ENCODE measurements at regions not wholly inside any gene's neighbourhood (a gene's known extent, or its start where the extent isn't known, plus 50 kb on each side); places are given as distances from the start of the nearest gene placed in this dataset.
"Not testable (repeated sequence)": the region's sequence is repeated elsewhere in the genome, so short reads cannot be mapped to it uniquely, and the experiment has no call there.

DNA sequence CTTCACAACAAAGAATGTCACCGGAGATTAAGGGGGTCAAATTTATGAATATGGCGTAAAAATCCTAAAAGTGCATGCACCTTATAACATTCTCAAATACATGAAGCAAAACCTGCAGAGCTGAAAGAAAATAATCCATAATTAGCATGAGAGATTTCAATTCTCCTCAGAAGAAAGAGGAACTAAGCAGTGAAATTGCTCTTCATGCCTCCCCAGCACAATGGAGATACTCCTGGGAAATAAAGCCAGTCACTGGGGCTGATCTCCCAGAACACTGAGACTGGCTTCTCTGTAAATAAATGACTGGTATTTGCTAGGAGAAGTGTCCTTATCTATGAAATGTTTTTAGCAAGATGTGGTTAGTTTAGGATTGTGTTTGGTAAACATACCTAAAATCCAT is 68.1 kb downstream of the GOLGA6L6 start:
- H3K27ac ChIP-seq; DNase-seq (ENCODE audit: low spot score); H3K4me3 ChIP-seq: not testable (repeated sequence)

DNA sequence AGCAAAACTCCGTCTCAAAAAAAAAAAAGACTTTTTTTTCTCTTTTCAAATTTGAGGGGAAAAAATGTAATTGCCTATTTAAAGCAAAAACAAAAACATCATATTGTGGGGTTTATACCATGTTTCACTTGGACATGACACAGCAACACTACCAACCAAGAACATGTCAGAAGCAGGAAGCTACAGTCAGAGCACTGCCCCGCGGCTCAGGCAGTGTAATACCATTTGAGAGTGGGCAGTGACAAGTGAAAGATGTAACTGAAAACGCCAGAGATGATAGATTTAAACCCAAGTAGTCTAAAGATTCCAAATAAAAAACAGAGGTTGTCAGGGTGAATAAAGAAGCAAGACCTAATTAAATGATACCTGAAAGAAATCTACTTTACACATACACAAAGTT is 68.6 kb downstream of the GOLGA6L6 start:
- DNase-seq (ENCODE audit: low spot score); H3K4me3 ChIP-seq; H3K27ac ChIP-seq: not testable (repeated sequence)

DNA sequence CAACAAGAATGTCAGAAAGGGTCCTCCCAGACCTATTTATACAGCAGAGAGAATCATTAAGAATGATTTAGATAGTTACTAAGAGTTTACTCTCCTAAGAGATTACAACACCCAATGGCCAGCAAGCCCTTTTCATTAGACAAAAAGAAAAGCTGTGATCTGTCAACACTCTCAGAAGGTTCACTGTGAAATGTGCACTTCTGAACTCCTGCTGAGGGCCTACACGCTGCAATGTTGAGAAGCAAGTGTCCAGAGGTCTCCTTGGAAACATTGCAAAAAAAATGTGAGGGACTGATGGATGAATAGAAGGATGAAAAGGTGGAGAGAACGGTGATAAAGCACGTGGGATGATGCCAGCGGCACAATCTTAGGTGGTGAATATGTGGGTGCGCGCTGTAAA is 70.8 kb downstream of the GOLGA6L6 start:
- H3K27ac ChIP-seq; H3K4me3 ChIP-seq; DNase-seq (ENCODE audit: low spot score): not testable (repeated sequence)

DNA sequence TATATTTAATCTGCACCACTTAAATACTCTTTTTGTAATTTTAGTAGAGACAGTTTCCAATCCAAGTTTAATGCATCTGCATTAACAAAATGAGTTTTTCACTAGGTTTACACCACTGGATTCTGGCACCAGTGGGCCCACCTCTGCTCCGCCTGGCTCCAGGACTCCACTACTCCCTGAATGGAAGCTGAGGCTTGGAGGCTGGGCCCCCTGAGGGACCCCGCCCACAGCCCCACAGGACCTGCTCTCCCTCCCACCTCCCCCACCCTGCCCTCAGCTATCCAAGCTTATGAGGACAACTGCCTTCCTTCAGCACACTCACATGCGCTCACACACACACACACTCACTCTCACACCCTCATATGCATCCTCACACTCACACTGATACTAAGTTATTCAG is 100.5 kb downstream of the GOLGA6L6 start:
- H3K27ac ChIP-seq; H3K4me3 ChIP-seq; DNase-seq (ENCODE audit: low spot score): not testable (repeated sequence)

DNA sequence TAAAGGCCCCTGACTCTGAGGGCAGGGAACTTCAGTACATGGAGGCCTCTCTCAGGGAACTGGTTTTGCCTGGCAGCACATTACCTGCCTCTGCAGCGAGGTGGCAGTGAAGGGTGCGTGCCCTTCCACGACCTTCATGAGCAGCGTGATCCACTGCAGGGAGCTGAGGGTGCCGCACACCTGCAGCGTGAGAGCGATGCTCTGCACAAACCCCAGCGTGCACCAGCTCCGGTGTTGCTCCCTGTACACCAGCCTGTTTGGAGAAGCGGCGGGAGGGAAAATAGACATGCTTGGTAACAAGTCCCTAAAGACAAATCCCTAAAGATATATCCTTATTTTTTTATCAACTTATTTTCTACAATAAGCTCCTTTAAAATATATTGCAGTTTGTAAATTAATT is 101.2 kb downstream of the GOLGA6L6 start:
- H3K27ac ChIP-seq, result not testable (repeated sequence)

DNA sequence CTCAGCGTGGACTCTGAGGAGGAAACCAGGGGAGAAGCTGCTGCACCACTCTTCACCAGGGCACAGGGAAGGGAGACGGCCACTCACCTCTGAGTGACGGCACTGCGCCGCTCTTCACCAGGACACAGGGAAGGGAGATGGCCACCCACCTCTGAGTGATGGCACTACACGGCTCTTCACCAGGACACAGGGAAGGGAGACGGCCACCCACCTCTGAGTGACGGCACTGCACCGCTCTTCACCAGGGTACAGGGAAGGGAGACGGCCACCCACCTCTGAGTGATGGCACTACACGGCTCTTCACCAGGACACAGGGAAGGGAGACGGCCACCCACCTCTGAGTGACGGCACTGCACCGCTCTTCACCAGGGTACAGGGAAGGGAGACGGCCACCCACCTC is 102.5 kb downstream of the GOLGA6L6 start:
- H3K4me3 ChIP-seq; H3K27ac ChIP-seq; DNase-seq (ENCODE audit: low spot score): not testable (repeated sequence)

More for the DNA sequence above, 101.2 kb downstream of the GOLGA6L6 start:
- not testable (repeated sequence) for H3K4me3 ChIP-seq; DNase-seq (ENCODE audit: low spot score)

DNA sequence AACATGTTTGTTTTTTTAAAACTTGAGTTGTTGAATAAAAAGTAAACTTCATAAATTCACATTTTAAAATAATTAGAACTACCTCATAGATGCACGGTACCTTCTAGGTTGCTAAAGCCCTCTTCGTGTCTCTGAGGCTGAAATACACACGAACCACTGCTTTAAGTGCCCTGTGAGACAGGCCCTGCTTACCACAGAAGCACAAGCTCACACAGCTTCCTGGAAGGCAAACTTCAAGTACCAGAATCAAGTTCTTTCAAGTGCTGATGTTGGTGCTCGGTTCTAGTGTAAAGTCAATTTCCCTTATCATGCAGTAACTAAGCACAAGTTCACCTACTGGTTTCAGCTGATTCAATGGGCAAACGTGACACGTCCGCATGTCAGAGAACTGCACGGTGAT is 103.3 kb downstream of the GOLGA6L6 start:
- H3K27ac ChIP-seq; DNase-seq (ENCODE audit: low spot score); H3K4me3 ChIP-seq: not testable (repeated sequence)

DNA sequence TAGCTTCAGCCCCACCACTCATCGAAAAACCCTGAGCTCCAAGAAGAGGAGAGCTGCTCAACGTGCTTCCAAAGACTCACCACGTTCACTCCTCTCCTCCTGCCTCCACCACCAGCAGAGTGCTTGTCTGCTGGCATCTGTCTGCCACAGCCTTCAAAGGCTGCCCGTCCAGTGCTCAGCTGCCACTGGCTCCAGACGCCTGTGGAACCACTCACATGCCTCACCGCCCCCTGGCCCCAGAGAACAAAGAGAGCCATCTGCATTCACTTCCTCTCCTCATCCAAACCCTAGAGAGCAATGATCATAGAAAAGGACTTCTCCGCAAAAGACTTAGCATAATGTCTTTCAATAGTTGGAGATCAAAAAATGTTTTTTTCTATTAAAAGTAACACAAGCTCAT is 108.1 kb downstream of the GOLGA6L6 start:
- DNase-seq (ENCODE audit: low spot score); H3K27ac ChIP-seq; H3K4me3 ChIP-seq: not testable (repeated sequence)

DNA sequence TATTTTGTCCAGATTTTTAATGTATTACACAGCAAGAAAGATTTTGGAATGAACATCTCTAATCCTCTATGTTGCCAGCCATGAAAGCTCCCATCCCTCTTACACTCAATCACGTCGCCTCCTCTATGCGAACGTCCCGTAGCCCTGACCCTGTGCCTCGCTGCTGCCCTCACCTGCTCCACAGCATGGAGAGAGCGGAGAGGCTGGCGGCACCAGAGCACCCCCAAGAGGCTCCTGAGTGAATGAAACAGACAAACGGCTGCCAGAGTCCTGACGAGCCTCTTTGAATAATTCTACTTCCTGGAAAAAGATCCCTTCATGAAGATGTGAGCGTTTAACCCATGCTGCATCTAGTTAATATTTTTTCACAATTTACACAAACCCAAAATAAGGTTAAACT is 111.1 kb downstream of the GOLGA6L6 start:
- not testable (repeated sequence) for H3K4me3 ChIP-seq

DNA sequence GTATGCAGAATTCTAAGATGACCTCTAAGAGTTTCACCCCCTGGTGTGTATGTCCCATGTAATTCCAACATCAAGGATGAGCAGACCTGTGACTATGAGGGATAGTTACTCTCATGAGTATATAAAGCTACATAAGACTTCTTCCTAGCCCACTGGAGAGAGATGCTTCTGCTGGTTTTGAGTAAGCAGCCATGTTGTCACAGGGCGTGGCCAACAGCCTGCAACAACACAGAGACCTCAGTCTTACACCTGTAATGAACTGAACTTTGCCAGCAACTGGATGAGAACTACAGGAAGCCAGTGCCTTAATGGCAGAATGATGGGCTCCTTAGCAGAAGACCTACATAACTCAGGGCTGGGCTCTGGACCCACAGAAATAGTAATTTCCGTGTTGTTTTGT is 120.9 kb downstream of the GOLGA6L6 start:
- H3K4me3 ChIP-seq; H3K27ac ChIP-seq; DNase-seq (ENCODE audit: low spot score): not testable (repeated sequence)

More for the DNA sequence above, 111.1 kb downstream of the GOLGA6L6 start:
- H3K27ac ChIP-seq; DNase-seq (ENCODE audit: low spot score): not testable (repeated sequence)

DNA sequence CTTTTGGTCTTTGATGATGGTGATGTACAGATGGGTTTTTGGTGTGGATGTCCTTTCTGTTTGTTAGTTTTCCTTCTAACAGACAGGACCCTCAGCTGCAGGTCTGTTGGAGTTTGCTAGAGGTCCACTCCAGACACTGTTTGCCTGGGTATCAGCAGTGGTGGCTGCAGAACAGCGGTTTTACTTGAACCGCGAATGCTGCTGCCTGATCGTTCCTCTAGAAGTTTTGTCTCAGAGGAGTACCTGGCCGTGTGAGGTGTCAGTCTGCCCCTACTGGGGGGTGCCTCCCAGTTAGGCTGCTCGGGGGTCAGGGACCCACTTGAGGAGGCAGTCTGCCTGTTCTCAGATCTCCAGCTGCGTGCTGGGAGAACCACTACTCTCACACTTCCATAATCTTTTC is 125.0 kb downstream of the GOLGA6L6 start:
- H3K27ac ChIP-seq; H3K4me3 ChIP-seq; DNase-seq (ENCODE audit: low spot score): not testable (repeated sequence)

DNA sequence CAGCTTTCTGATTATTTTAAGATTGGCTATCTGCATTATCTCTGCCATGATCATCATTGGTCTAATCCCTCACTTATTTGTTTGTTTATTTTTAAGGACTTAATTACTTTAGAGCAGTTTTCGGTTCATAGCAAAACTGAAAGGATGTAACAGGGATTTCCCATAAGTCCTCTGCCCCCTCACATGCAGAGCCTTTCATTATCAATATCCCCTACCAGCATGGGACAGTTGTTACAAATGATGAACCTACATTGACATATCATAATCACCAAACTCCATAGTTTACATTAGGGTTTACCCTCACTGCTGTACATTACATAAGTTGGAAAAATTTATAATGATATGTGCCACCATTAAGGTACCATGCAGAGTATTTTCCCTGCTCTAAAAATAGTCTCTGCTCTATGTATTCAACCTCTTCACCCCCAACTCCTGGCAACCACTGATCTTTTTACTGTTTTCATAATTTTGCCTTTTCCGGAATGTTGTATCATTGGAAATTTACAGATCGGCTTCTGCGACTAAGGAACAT is 131.9 kb downstream of the GOLGA6L6 start:
- DNase-seq (ENCODE audit: low spot score); H3K27ac ChIP-seq; H3K4me3 ChIP-seq: not testable (repeated sequence)

DNA sequence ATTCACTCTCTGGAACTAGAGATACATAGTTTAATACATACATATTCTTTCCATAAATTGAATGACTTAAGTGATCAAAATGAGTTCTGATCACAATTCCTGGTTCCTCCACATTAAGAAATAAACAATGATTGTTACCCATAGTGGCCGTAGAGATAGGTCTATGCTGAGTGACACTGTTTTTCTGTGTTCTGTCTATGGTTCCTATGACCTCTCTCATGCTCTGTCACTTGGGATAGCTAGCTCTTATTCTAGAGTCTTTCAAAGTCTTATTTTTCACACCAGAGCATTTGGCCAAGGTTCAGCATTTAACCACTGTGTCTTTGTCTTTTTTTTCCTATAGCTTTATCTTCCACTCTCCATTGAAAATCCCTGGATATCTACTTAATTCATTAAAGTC is 132.4 kb downstream of the GOLGA6L6 start:
- Histone ChIP-seq H3K27ac (no peak overlapping the region), H3K4me3 (no peak overlapping the region)
- DNase-seq (ENCODE audit: low spot score), result no peak
- TF ChIP-seq, protein P1, sequence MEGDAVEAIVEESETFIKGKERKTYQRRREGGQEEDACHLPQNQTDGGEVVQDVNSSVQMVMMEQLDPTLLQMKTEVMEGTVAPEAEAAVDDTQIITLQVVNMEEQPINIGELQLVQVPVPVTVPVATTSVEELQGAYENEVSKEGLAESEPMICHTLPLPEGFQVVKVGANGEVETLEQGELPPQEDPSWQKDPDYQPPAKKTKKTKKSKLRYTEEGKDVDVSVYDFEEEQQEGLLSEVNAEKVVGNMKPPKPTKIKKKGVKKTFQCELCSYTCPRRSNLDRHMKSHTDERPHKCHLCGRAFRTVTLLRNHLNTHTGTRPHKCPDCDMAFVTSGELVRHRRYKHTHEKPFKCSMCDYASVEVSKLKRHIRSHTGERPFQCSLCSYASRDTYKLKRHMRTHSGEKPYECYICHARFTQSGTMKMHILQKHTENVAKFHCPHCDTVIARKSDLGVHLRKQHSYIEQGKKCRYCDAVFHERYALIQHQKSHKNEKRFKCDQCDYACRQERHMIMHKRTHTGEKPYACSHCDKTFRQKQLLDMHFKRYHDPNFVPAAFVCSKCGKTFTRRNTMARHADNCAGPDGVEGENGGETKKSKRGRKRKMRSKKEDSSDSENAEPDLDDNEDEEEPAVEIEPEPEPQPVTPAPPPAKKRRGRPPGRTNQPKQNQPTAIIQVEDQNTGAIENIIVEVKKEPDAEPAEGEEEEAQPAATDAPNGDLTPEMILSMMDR (IDR thresholded peaks at IDR 0.05), result no peak

DNA sequence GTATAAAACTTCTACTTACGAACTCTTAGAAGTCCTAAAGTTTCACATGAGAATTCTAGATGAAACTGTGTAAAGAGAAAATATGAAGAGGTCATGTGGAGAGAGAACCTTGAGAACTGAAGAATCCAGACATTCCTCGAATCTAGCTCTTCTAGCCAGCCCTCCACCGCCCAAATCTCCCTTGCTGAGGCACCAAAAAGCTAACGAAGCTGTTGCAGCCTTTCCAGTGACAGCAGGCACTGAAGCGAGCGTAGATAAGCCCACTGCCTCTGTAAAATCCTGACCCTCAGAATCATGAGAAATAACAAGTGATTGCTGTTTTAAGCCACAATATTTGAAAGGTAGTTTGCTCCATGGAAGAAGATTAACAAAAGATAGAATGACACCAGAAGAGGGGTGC is 134.0 kb downstream of the GOLGA6L6 start:
- no peak overlapping the region for H3K27ac ChIP-seq
- no peak overlapping the region for H3K4me3 ChIP-seq
- DNase-seq (ENCODE audit: low spot score), result no peak
- TF ChIP-seq, protein P1 (IDR thresholded peaks at IDR 0.05), result no peak

DNA sequence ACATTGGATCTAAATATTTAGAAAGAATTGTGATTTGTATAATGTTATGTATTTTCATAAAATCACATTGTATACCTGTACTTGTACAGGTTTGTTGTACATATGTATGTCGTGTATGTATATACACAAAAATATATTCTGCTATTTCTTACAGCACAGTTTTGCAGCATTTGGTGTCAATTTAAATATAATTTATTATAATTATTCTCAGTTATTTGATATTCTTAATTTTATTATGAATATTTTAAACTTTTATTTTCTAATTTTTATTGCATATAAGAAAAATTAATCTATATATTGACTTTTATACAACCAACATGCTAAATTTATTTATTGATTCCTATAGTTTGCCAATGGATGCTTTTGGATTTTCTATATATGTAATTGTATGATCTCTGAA is 137.0 kb downstream of the GOLGA6L6 start:
- H3K27ac ChIP-seq; H3K4me3 ChIP-seq; DNase-seq (ENCODE audit: low spot score): not testable (repeated sequence)

DNA sequence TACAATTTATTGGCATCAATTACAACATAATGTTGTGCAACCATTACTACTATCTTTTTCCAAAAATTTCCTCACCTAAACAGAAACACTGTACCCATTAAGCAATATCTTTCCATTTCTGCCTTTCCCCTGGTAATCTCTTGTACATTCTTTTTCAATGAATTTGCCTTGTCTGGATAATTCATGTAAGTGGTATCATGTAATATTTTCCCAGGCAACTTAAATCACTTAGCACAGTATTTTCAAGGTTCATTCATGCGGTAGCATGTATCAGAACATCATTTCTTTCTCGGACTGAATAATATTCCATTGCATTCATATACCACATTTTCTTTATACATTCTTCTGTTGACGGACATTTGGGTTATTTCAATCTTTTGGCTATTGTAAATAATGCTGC is 139.0 kb downstream of the GOLGA6L6 start:
- DNase-seq (ENCODE audit: low spot score); H3K4me3 ChIP-seq; H3K27ac ChIP-seq: not testable (repeated sequence)

DNA sequence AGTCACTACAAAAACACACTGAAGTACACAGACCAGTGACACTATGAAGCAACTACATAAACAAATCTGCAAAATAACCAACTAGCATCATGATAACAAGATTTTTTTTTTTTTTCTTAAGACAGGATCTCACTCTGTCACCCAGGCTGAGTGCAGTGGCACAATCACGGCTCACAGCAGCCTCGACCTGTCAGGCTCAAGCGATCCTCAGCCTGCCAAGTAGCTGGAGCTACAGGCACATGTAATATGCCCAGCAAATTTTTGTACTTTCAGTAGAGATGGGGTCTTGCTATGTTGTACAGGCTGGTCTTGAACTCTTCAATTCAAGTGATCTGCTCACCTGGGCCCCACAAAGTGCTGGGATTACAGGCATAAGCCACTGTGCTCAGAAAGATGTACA is 140.5 kb downstream of the GOLGA6L6 start:
- not testable (repeated sequence) for DNase-seq (ENCODE audit: low spot score); H3K4me3 ChIP-seq; H3K27ac ChIP-seq

DNA sequence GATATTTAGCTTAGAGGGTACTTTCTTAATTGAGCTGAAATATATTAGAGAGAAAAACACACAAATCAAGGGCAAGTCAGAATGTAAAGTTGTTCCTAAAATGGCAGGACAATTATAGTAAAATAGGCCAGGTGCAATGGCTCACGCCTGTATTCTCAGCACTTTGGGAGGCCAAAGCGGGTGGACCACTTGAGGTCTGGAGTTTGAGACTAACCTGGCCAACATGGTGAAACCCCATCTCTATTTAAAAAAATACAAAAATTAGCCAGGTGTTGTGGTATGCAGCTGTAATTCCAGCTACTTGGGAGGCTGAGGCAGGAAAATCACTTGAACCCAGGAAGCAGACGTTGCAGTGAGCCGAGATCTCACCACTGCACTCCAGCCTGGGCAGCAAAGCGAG is 142.9 kb downstream of the GOLGA6L6 start:
- H3K27ac ChIP-seq; DNase-seq (ENCODE audit: low spot score); H3K4me3 ChIP-seq: not testable (repeated sequence)

Data from coronary artery (tissue), 2 donors.